GM21717 (cell line): ENCODE measurements at regions not wholly inside any gene's neighbourhood (a gene's known extent, or its start where the extent isn't known, plus 50 kb on each side); places are given as distances from the start of the nearest gene placed in this dataset.
"Not testable (repeated sequence)": the region's sequence is repeated elsewhere in the genome, so short reads cannot be mapped to it uniquely, and the experiment has no call there.

Source experiments
- ATAC-seq: cut with Tn5 transposase; IDR thresholded peaks from one replicate; pipeline ENCODE4 v1.9.1; 2021; ENCODE audit warnings: mild to moderate bottlenecking, moderate library complexity; ENCODE audit not compliant: unreplicated experiment

- no peak for ATAC-seq
Observed at GRCh38 chr2:128591861-128592822, 273.5 kb upstream of the HS6ST1 start.

GRCh38 chr2:128593518-128593878 lies 274.8 kb upstream of the HS6ST1 start:
- no peak for ATAC-seq

GRCh38 chr2:128593879-128594650 lies 275.4 kb upstream of the HS6ST1 start:
- ATAC-seq, result no peak

- ATAC-seq, result no peak
Observed at GRCh38 chr2:128594651-128594910, 275.9 kb upstream of the HS6ST1 start.

GRCh38 chr2:128594953-128595677 lies 276.4 kb upstream of the HS6ST1 start:
- no peak for ATAC-seq

GRCh38 chr2:128595763-128596395 lies 277.2 kb upstream of the HS6ST1 start:
- no peak for ATAC-seq

GRCh38 chr2:128596396-128597120 lies 277.9 kb upstream of the HS6ST1 start:
- ATAC-seq, result no peak

- no peak for ATAC-seq
Observed at GRCh38 chr2:128597121-128597762, 278.6 kb upstream of the HS6ST1 start.

- ATAC-seq, result not testable (repeated sequence)
Observed at GRCh38 chr2:128598260-128598659, 279.6 kb upstream of the HS6ST1 start.

GRCh38 chr2:128598862-128599441 lies 280.3 kb upstream of the HS6ST1 start:
- no peak for ATAC-seq

GRCh38 chr2:128599700-128600099 lies 281.0 kb upstream of the HS6ST1 start:
- ATAC-seq, result no peak

- no peak for ATAC-seq
Observed at GRCh38 chr2:128600581-128601297, 282.1 kb upstream of the HS6ST1 start.

- no peak for ATAC-seq
Observed at GRCh38 chr2:128601298-128602037, 282.8 kb upstream of the HS6ST1 start.

GRCh38 chr2:128602038-128602698 lies 283.5 kb upstream of the HS6ST1 start:
- no peak for ATAC-seq

- no peak for ATAC-seq
Observed at GRCh38 chr2:128602699-128603101, 284.0 kb upstream of the HS6ST1 start.

- ATAC-seq, result no peak
Observed at GRCh38 chr2:128603411-128603924, 284.8 kb upstream of the HS6ST1 start.

GRCh38 chr2:128604045-128604444 lies 285.4 kb upstream of the HS6ST1 start:
- ATAC-seq, result no peak
